Hepatocyte (in vitro differentiated cells): ENCODE measurements at regions not wholly inside any gene's neighbourhood (a gene's known extent, or its start where the extent isn't known, plus 50 kb on each side); places are given as distances from the start of the nearest gene placed in this dataset.

Source experiments
- EZH2 ChIP-seq: fragments of 200-600 bp; sonication (generic); IDR thresholded peaks from 2 replicates; pipeline ENCODE4 v1.6.1; 2016; ENCODE audit warnings: antibody characterized with exemption, mild to moderate bottlenecking, borderline replicate concordance
- EZH2phosphoT487 ChIP-seq: fragments of 200-600 bp; sonication (generic); IDR thresholded peaks from one replicate; pipeline ENCODE4 v1.6.1; 2018; ENCODE audit warnings: antibody characterized with exemption, mild to moderate bottlenecking, low read depth, moderate library complexity; ENCODE audit not compliant: unreplicated experiment, severe bottlenecking
- TF ChIP-seq, protein P1 (sequence below): fragments of 200-600 bp; sonication (generic); IDR thresholded peaks from 2 replicates; pipeline ENCODE4 v1.5.1; 2016; ENCODE audit warnings: antibody characterized with exemption, mild to moderate bottlenecking; ENCODE audit not compliant: poor library complexity

DNA sequence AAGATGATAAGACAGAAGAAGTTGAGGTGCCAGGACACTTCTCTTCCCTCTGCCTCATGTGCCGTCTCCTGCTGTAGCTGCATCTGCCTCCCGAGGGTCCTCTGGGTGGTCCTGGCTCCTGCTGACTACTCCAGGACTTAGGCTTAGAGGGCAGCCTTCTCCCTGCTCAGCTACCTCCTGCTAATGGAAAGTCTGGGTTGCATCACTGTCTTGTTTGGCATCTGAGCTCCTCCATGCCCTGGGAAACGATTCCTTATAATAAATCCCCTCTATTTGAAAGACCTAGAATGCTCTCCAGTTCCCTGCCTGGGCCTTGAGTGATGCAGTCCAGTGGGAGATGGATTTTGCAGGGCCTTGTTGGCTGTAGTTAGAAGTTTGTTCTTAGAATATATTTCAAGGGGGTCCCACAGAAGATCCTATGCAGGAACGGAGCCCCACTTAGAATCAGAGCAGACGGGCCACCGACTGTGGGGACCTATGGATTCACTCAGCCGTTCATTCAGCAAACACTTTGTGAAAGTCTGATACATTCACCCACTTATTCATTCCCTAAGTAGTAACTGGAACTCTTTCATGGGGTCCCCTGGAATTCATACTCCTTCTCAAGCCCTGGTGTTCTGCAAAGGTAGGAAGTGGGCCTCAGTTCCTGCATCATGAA, 269.8 kb upstream of the HDAC4 start:
- TF ChIP-seq, protein P1, sequence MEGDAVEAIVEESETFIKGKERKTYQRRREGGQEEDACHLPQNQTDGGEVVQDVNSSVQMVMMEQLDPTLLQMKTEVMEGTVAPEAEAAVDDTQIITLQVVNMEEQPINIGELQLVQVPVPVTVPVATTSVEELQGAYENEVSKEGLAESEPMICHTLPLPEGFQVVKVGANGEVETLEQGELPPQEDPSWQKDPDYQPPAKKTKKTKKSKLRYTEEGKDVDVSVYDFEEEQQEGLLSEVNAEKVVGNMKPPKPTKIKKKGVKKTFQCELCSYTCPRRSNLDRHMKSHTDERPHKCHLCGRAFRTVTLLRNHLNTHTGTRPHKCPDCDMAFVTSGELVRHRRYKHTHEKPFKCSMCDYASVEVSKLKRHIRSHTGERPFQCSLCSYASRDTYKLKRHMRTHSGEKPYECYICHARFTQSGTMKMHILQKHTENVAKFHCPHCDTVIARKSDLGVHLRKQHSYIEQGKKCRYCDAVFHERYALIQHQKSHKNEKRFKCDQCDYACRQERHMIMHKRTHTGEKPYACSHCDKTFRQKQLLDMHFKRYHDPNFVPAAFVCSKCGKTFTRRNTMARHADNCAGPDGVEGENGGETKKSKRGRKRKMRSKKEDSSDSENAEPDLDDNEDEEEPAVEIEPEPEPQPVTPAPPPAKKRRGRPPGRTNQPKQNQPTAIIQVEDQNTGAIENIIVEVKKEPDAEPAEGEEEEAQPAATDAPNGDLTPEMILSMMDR, result no peak
- TF ChIP-seq EZH2, result no peak
- TF ChIP-seq EZH2phosphoT487, result no peak
